ENCODE measurements at regions not wholly inside any gene's neighbourhood (a gene's known extent, or its start where the extent isn't known, plus 50 kb on each side); places are given as distances from the start of the nearest gene placed in this dataset.

DNA sequence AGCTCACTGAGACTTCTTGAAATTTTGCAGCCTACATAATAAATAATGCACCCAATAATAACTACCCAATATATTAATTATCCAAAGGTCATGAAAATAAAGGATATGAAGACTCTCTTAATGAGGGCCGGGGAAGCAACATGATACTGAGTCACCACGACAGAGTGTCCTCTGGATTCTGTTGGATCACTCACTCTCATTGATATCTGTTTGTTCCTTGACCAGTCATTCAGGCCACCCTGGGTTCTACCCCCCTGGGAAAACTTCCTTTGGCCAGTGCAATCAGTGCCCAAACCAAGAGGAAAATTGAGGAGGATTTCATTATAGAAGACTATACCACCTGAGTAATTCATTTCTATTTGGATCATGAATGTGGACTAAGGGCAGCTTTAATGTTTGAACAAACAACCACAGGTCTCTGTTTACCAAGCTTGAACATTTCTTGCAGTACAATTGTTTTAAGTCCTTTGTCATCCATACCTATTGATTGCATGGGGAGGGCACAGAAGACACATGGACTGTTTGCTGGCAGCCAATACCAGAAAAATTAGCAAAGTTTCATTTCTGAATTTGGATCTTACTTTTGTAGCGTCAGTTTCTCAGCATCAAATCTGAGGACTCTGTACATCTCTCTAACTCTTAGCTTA lies 137.2 kb upstream of the FGGY start:
- no peak for DNase-seq

- no peak for DNase-seq
Measured at GRCh38 chr1:59161136-59161535, 135.8 kb upstream of the FGGY start.

DNA sequence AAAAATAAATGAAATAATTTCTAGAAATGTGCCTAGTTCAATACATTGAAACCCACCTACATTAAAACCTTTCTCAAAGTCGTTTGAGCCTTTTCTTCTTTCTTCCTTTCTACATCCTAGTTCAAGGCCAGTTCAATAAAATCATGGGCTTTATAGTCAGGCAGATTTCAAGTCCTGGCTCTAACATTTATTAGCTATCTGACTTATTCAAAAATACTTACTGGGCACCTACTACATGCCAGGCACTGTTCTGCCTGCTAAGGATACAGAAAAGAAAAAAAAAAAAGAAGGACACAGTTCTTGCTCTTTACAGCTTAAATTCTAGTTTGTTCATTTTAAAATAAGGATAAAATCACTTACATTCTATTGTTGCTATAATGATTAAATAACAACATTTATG lies 134.2 kb upstream of the FGGY start:
- DNase-seq: no peak

GRCh38 chr1:59163268-59164092 lies 133.4 kb upstream of the FGGY start:
- no peak for DNase-seq

GRCh38 chr1:59164371-59164770 lies 132.5 kb upstream of the FGGY start:
- DNase-seq: no peak

- DNase-seq: no peak
Measured at GRCh38 chr1:59165353-59165752, 131.5 kb upstream of the FGGY start.

GRCh38 chr1:59169703-59170102 lies 127.2 kb upstream of the FGGY start:
- no peak for DNase-seq

GRCh38 chr1:59170659-59171058 lies 126.2 kb upstream of the FGGY start:
- DNase-seq: no peak

DNA sequence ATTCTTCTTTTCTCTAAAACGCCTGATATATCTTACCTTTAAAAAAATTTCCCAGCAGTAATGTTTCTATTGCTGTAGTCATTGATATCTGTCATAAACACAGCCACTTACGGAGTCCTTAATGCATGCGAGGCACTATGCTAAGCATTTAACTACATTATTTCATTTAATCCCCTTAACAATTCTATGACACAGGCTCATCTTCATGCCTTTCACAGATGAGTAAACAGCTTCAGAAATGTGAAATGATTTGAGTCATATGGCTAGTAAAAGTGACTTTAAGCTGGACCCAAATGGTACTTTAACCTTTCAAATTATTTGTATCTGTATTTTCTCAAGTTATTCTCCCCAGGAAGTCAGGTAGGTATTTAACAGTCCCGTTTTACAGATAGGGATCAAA lies 125.1 kb upstream of the FGGY start:
- DNase-seq: no peak

GRCh38 chr1:59172693-59173092 lies 124.2 kb upstream of the FGGY start:
- no peak for DNase-seq

DNA sequence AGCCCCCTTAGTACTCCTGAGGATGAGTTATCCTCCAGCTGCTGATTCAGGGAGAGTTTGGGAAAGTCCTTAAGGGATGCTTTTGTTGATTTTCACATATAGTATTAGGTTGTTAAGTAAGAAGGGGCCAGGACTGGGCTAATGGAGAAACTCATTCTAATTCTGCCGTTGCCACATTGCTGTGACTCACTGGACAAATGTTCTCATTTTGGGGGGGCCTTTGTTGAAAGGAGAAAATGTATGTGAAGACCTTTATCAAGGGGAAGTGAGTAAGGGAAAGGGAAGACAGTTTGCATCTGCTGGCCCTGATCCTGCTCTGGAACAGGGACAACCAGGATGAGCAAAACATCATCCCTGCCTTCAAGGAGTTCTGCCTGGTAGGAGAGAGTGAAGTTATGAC lies 123.2 kb upstream of the FGGY start:
- peak; percentile 78 for DNase-seq

- DNase-seq: peak; percentile 44
Measured at GRCh38 chr1:59176471-59176870, 120.4 kb upstream of the FGGY start.

GRCh38 chr1:59177756-59178155 lies 119.1 kb upstream of the FGGY start:
- DNase-seq: no peak

- DNase-seq: no peak
Measured at GRCh38 chr1:59178339-59179187, 118.3 kb upstream of the FGGY start.

- DNase-seq: no peak
Measured at GRCh38 chr1:59179673-59180072, 117.2 kb upstream of the FGGY start.

GRCh38 chr1:59180735-59181134 lies 116.2 kb upstream of the FGGY start:
- DNase-seq: peak; percentile 65

GRCh38 chr1:59183749-59184317 lies 113.1 kb upstream of the FGGY start:
- peak; percentile 25 for DNase-seq

DNA sequence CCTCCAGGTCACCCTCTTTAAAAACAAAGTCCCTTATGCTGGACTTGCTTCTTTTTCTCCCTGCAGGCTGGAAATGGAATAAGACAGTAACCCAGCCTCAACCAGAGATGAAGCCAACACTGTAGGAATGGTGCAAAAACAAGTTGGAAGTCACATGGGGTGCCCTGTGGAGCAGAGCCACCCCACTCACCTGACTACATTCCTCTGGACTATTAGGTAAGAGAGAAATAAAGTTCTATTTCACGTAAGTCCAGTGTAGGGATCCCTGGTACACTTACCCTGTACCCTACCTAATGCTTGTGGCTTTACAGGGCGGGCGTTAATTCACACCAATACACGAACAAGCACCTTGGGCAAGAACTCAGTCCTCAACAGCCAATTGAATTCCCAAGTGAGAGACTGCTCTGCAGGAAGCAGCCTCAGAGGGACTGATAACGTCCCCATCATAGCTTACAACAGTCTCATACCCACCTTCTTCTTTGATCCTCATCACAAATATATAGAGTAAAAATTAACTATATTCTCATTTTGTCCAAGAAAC lies 112.5 kb upstream of the FGGY start:
- DNase-seq: no peak

- DNase-seq: no peak
Measured at GRCh38 chr1:59185163-59185860, 111.6 kb upstream of the FGGY start.

DNA sequence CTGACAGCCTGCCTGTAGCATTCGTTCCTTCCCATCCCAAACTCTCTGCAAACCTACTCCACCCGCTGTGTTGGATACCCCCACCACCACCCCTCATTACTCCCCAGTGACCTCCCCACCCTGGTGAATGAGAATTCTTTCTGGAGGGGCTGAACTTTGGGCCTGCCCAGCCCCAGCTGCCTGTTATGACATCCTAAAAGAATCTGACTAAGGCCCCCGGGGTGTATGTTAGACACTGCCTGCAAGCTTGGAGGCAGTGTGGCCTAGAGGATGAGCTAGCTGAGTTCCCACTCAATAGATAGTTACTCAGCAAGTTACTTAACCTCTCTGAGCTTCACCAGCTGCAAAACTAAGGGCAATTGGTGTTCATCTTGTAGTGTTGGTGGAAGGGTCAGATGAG lies 110.2 kb upstream of the FGGY start:
- peak; percentile 46 for DNase-seq

- no peak for DNase-seq
Measured at GRCh38 chr1:59188413-59189213, 108.3 kb upstream of the FGGY start.

Data from inflammatory macrophage treated with lipopolysaccharide for 4 hours (primary cell).